ENCODE measurements at regions not wholly inside any gene's neighbourhood (a gene's known extent, or its start where the extent isn't known, plus 50 kb on each side); places are given as distances from the start of the nearest gene placed in this dataset.

DNA sequence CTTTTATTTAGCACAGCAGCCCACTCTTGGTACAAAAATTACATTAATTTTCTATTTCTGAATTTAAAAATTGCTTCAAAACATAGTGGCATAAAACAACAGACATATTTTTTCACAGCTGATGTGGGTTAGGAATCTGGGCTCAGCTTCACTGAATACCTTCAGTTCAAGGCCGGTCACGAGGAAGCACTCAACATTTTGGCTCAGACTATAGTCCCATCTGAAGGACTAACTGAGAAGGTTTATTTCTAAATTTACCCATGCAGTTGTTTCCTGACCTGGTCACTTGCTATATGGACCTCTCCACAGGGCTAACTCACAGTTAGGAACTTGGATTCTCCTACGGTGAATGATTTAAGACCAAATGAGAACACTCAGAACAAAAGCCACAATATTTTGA lies 1230.2 kb upstream of the ADGRL3 start:
- TF ChIP-seq, protein P1, sequence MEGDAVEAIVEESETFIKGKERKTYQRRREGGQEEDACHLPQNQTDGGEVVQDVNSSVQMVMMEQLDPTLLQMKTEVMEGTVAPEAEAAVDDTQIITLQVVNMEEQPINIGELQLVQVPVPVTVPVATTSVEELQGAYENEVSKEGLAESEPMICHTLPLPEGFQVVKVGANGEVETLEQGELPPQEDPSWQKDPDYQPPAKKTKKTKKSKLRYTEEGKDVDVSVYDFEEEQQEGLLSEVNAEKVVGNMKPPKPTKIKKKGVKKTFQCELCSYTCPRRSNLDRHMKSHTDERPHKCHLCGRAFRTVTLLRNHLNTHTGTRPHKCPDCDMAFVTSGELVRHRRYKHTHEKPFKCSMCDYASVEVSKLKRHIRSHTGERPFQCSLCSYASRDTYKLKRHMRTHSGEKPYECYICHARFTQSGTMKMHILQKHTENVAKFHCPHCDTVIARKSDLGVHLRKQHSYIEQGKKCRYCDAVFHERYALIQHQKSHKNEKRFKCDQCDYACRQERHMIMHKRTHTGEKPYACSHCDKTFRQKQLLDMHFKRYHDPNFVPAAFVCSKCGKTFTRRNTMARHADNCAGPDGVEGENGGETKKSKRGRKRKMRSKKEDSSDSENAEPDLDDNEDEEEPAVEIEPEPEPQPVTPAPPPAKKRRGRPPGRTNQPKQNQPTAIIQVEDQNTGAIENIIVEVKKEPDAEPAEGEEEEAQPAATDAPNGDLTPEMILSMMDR (IDR thresholded peaks at IDR 0.05), result no peak
- TF ChIP-seq POLR2A (IDR thresholded peaks at IDR 0.05), result no peak
- no peak for TF ChIP-seq POLR2AphosphoS5 (IDR thresholded peaks at IDR 0.05)
- TF ChIP-seq EP300 (IDR thresholded peaks at IDR 0.05), result no peak
